Activated CD4-positive, alpha-beta T cell treated with anti-CD3 and anti-CD28 coated beads for 48 hours (primary cell): ENCODE measurements at regions not wholly inside any gene's neighbourhood (a gene's known extent, or its start where the extent isn't known, plus 50 kb on each side); places are given as distances from the start of the nearest gene placed in this dataset.
"Not testable (repeated sequence)": the region's sequence is repeated elsewhere in the genome, so short reads cannot be mapped to it uniquely, and the experiment has no call there.

Experiments used
- DNase-seq: peaks from one replicate; pipeline ENCODE4 v3.0.0-alpha.2; 2020

GRCh38 chr17:5753421-5753820, 169.1 kb upstream of the NLRP1 start:
- DNase-seq, result no peak

- no peak for DNase-seq
Observed at GRCh38 chr17:5757314-5757907, 173.1 kb upstream of the NLRP1 start.

GRCh38 chr17:5758651-5759050, 174.3 kb upstream of the NLRP1 start:
- DNase-seq, result peak; percentile 21

- no peak for DNase-seq
Observed at GRCh38 chr17:5759501-5759925, 175.2 kb upstream of the NLRP1 start.

- no peak for DNase-seq
Observed at GRCh38 chr17:5762191-5762590, 177.9 kb upstream of the NLRP1 start.

GRCh38 chr17:5763595-5764306, 179.4 kb upstream of the NLRP1 start:
- DNase-seq, result no peak

- DNase-seq, result no peak
Observed at GRCh38 chr17:5769593-5770354, 185.5 kb upstream of the NLRP1 start.

- no peak for DNase-seq
Observed at GRCh38 chr17:5770441-5771270, 186.3 kb upstream of the NLRP1 start.

GRCh38 chr17:5771271-5771577, 186.9 kb upstream of the NLRP1 start:
- DNase-seq, result not testable (repeated sequence)

GRCh38 chr17:5772017-5772416, 187.7 kb upstream of the NLRP1 start:
- DNase-seq, result not testable (repeated sequence)

- DNase-seq, result no peak
Observed at GRCh38 chr17:5772720-5773119, 188.4 kb upstream of the NLRP1 start.

- no peak for DNase-seq
Observed at GRCh38 chr17:5773816-5774360, 189.6 kb upstream of the NLRP1 start.

GRCh38 chr17:5775098-5775497, 190.8 kb upstream of the NLRP1 start:
- no peak for DNase-seq

- no peak for DNase-seq
Observed at GRCh38 chr17:5780476-5780875, 196.2 kb upstream of the NLRP1 start.

- no peak for DNase-seq
Observed at GRCh38 chr17:5781236-5781927, 197.1 kb upstream of the NLRP1 start.

- DNase-seq, result no peak
Observed at GRCh38 chr17:5783269-5783668, 199.0 kb upstream of the NLRP1 start.

GRCh38 chr17:5783851-5784250, 199.5 kb upstream of the NLRP1 start:
- no peak for DNase-seq

- no peak for DNase-seq
Observed at GRCh38 chr17:5784791-5785190, 200.5 kb upstream of the NLRP1 start.

GRCh38 chr17:5785338-5785737, 201.0 kb upstream of the NLRP1 start:
- no peak for DNase-seq

- DNase-seq, result no peak
Observed at GRCh38 chr17:5785867-5786509, 201.7 kb upstream of the NLRP1 start.

- no peak for DNase-seq
Observed at GRCh38 chr17:5786510-5786875, 202.2 kb upstream of the NLRP1 start.
